Sigmoid colon (tissue), 6 donors: ENCODE measurements at regions not wholly inside any gene's neighbourhood (a gene's known extent, or its start where the extent isn't known, plus 50 kb on each side); places are given as distances from the start of the nearest gene placed in this dataset.
A peak's percentile ranks its signal among the peaks of the same experiment; 100 is the strongest.

Experiments used
- DNase-seq: peaks from one replicate; pipeline ENCODE4 v3.0.0-alpha.2; 2019
- H3K27ac ChIP-seq, 4 donors: fragments of 200-600 bp; sonication (generic); one replicate each; pipeline ENCODE4 v1.5.1; 2016 to 2019; ENCODE audit warnings: mild to moderate bottlenecking in 1 of 4
- H3K27me3 ChIP-seq, 3 donors: fragments of 200-600 bp; sonication (generic); one replicate each; pipeline ENCODE4 v1.5.1; 2019; ENCODE audit warnings: mild to moderate bottlenecking in 1 of 3
- H3K36me3 ChIP-seq, 4 donors: fragments of 200-600 bp; sonication (generic); one replicate each; pipeline ENCODE4 v1.5.1; 2016 to 2019
- H3K4me1 ChIP-seq, 4 donors: fragments of 200-600 bp; sonication (generic); one replicate each; pipeline ENCODE4 v1.5.1; 2017 to 2019
- H3K4me3 ChIP-seq, 4 donors: fragments of 200-600 bp; sonication (generic); one replicate each; pipeline ENCODE4 v1.5.1; 2017 to 2019; ENCODE audit warnings: mild to moderate bottlenecking in 2 of 4, moderate library complexity in 1 of 4
- H3K9me3 ChIP-seq, 4 donors: fragments of 200-600 bp in 3 of 4; sonication (generic) in 3 of 4; one replicate each; pipeline versions ENCODE4 v1.5.1 to v1.6.1; 2013 to 2019
- CTCF ChIP-seq, 4 experiments: fragments of 450-650 bp in 3 of 4; fragments of 200-600 bp in 1 of 4; IDR thresholded peaks; one replicate each; pipeline ENCODE4 v1.5.1; 2016 to 2019; ENCODE audit warnings: antibody characterized with exemption in 4 of 4, mild to moderate bottlenecking in 3 of 4, moderate library complexity in 2 of 4
- EP300 ChIP-seq, 4 donors: sonication (generic); formaldehyde crosslinking; IDR thresholded peaks; one replicate each; pipeline ENCODE4 v1.6.1; 2017; ENCODE audit warnings: antibody characterized with exemption in 4 of 4
- POLR2A ChIP-seq, 2 donors: fragments of 450-650 bp; IDR thresholded peaks; one replicate each; pipeline ENCODE4 v1.6.1; 2016; ENCODE audit warnings: antibody characterized with exemption in 2 of 2, mild to moderate bottlenecking in 2 of 2, moderate library complexity in 2 of 2
- POLR2AphosphoS5 ChIP-seq, 4 donors: sonication (generic); formaldehyde crosslinking; IDR thresholded peaks; one replicate each; pipeline ENCODE4 v1.6.1; 2017; ENCODE audit warnings: antibody characterized with exemption in 4 of 4
- WGBS, 2 donors: extraction: QIAGEN DNeasy Blood & Tissue Kit; methylation state at CpG; one replicate each; pipeline ENCODE4 v1.1.7; 2013; 5-methylcytosine and 5-hydroxymethylcytosine counted together
- intact Hi-C: fragments of 100-400 bp; cut with DNase I; formaldehyde crosslinking; loops from one replicate; pipeline ENCODE4 v1.15.1; 2023
- donor health status: healthy with polysubstance abuse.
- donor health status: healthy.

GRCh38 chr20:50263831-50264230 lies 73.2 kb downstream of the CEBPB start:
- no peak for DNase-seq
- TF ChIP-seq CTCF (IDR thresholded peaks at IDR 0.05), result no peak
- TF ChIP-seq EP300 (IDR thresholded peaks at IDR 0.05), result no peak
- no peak for TF ChIP-seq POLR2AphosphoS5 (IDR thresholded peaks at IDR 0.05)
- no peak for TF ChIP-seq POLR2A (IDR thresholded peaks at IDR 0.05)
- no peaks in the 10 kb centered on the region for H3K36me3 ChIP-seq
- no peaks in the 10 kb centered on the region for H3K27me3 ChIP-seq
- no peak overlapping the region for H3K4me3 ChIP-seq
- peaks cover 0 to 23% (median 14%) of the 10 kb centered on the region in 4 donors for H3K4me1 ChIP-seq
- H3K27ac ChIP-seq, result no peak overlapping the region
- WGBS, 2 donors, result 93 to 96% methylated on average over 3 of the region's 3 CpGs
- intact Hi-C loops, result no loop called here
- H3K9me3 ChIP-seq, result no peaks in the 10 kb centered on the region

GRCh38 chr20:50264534-50265145 lies 74.0 kb downstream of the CEBPB start:
- H3K27me3 ChIP-seq, result no peaks in the 10 kb centered on the region
- H3K9me3 ChIP-seq, result no peaks in the 10 kb centered on the region
- no peak overlapping the region for H3K4me3 ChIP-seq
- H3K36me3 ChIP-seq, result no peaks in the 10 kb centered on the region
- TF ChIP-seq POLR2A (IDR thresholded peaks at IDR 0.05), result no peak
- TF ChIP-seq EP300 (IDR thresholded peaks at IDR 0.05), result no peak
- no peak for TF ChIP-seq CTCF (IDR thresholded peaks at IDR 0.05)
- no peak for TF ChIP-seq POLR2AphosphoS5 (IDR thresholded peaks at IDR 0.05)
- no peak overlapping the region for H3K27ac ChIP-seq
- no peak for DNase-seq
- peaks cover 0 to 19% (median 14%) of the 10 kb centered on the region in 4 donors for H3K4me1 ChIP-seq
- intact Hi-C loops, result no loop called here
- WGBS, 2 donors, result 95 to 97% methylated on average over 13 of the region's 13 CpGs

- 94% methylated on average over 12 of the region's 12 CpGs for WGBS, 2 donors
- Histone ChIP-seq H3K27me3 (no peaks in the 10 kb centered on the region), H3K4me1 (peaks cover 0 to 13% (median 10%) of the 10 kb centered on the region in 4 donors), H3K4me3 (no peak overlapping the region), H3K27ac (no peak overlapping the region), H3K36me3 (no peaks in the 10 kb centered on the region), H3K9me3 (no peaks in the 10 kb centered on the region)
- intact Hi-C loops, result no loop called here
- TF ChIP-seq POLR2A (IDR thresholded peaks at IDR 0.05) (no peak), EP300 (IDR thresholded peaks at IDR 0.05) (no peak), POLR2AphosphoS5 (IDR thresholded peaks at IDR 0.05) (no peak), CTCF (IDR thresholded peaks at IDR 0.05) (no peak)
- DNase-seq, result no peak
Measured at GRCh38 chr20:50265245-50265946, 74.8 kb downstream of the CEBPB start.

GRCh38 chr20:50266293-50267040 lies 75.8 kb downstream of the CEBPB start:
- H3K36me3 ChIP-seq, result no peaks in the 10 kb centered on the region
- no peak overlapping the region for H3K4me3 ChIP-seq
- TF ChIP-seq EP300 (IDR thresholded peaks at IDR 0.05) (no peak), POLR2AphosphoS5 (IDR thresholded peaks at IDR 0.05) (no peak), CTCF (IDR thresholded peaks at IDR 0.05) (no peak), POLR2A (IDR thresholded peaks at IDR 0.05) (no peak)
- H3K9me3 ChIP-seq, result no peaks in the 10 kb centered on the region
- WGBS, 2 donors, result 37 to 75% methylated on average over 10 of the region's 10 CpGs
- peak overlapping the region in 3 of 4 donors; percentile 25 to 60 (median 49) for H3K27ac ChIP-seq
- intact Hi-C loops, result no loop called here
- no peaks in the 10 kb centered on the region for H3K27me3 ChIP-seq
- peaks cover 0 to 13% (median 10%) of the 10 kb centered on the region in 4 donors for H3K4me1 ChIP-seq
- DNase-seq, result no peak
